NCI-H2081 (cell line): ENCODE measurements at regions not wholly inside any gene's neighbourhood (a gene's known extent, or its start where the extent isn't known, plus 50 kb on each side); places are given as distances from the start of the nearest gene placed in this dataset.

Experiments used
- DNase-seq, 2 experiments: peaks; one replicate each; lab custom pipeline; 2025; lab: John Stamatoyannopoulos, UW

DNA sequence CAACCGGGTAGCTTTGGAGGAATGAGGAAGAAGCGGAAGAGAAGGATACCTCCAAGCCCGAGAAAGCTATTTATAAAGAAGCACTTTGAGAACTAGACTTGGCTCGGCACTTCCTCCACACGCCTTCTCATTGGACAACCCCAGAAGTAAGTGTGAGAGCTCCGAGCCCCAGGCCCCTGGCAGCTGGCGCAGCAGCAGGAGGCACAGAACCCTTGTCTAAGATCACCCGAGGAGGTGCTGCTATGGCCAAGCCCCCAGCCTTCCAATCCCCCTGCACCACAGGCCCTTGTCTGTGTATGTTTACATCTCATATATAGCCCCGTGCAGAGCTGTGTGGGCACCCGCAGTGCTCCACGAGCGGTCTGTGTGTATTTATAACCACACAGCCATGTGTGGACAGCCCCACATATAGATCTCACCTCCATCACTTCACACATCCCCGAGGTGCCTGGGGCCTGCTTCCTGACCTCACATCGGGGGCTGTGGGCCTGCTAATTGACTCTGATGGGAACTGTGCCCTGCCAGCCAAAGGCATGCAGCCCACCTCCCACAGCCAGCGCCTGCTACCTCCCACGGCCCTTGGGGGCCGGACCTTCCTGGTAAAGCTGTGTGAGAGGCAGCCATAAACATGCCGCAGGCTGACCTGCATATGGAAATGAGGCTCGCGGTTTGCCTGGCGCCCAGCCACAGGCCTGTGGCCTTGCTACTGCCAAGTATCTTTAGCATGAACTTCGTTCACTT, 96.1 kb downstream of the C17orf67 start:
- no peak for DNase-seq

- no peak for DNase-seq
Observed at GRCh38 chr17:56739376-56739775, 94.3 kb downstream of the C17orf67 start.

DNA sequence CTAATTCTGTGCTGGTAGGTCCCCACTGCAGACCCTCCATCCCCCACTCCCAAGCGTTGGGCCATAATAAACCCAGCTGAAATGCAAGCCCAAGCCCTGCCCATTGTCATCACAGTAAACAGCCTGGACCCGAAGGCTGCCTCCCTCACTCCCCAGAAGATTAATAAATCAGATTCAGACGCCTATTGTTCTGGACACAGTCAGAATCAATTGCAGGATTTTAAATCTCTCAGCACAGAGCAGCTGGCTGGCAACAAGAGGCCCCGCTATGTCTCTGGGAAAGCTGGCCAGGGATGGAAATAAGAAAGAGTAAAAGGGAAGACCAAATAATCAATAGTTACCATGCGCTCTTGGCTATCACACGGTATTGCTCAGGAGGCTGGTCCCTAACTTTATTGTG, 93.9 kb downstream of the C17orf67 start:
- no peak for DNase-seq

- DNase-seq: no peak
Observed at GRCh38 chr17:56740481-56740880, 93.2 kb downstream of the C17orf67 start.
